GM12878 (cell line): ENCODE measurements at regions not wholly inside any gene's neighbourhood (a gene's known extent, or its start where the extent isn't known, plus 50 kb on each side); places are given as distances from the start of the nearest gene placed in this dataset.

ENCODE experiments used
- ATAC-seq: fragments of 200-7000 bp; cut with Tn5 transposase; 3 replicates; pipeline ENCODE4 v1.9.1; 2020; ENCODE audit warnings: mild to moderate bottlenecking, moderate library complexity
- BruUV-seq: library from RNA; stranded (reverse); fragments of 400-500 nt; replicated peaks from 2 replicates; lab custom pipeline; 2021; lab: Mats Ljungman, UMichigan
- CTCF ChIA-PET: fragments of 300-600 bp; sonication (Branson Sonifier 250); formaldehyde crosslinking; extraction: SDS; loops from one replicate; lab custom pipeline; 2021; ENCODE audit warnings: inconsistent platforms; lab: Yijun Ruan, JAX
- POLR2A ChIA-PET: fragments of 350-600 bp; formaldehyde crosslinking; extraction: SDS; loops from one replicate; lab custom pipeline; 2021; ENCODE audit warnings: inconsistent platforms; lab: Charles Lee
- RAD21 ChIA-PET: fragments of 300-600 bp; sonication (Branson Sonifier 250); formaldehyde crosslinking; loops from one replicate; lab custom pipeline; 2023; ENCODE audit warnings: antibody characterized with exemption; ENCODE audit not compliant: unreplicated experiment; lab: Charles Lee
- SMC1A ChIA-PET: fragments of 300-600 bp; sonication (Branson Sonifier 250); formaldehyde crosslinking; loops from one replicate; lab custom pipeline; 2023; ENCODE audit not compliant: unreplicated experiment, uncharacterized antibody; lab: Charles Lee
- DNase-seq: peaks from one replicate; pipeline ENCODE4 v3.0.0-alpha.2; 2011; ENCODE audit warnings: low read depth, low spot score
- FAIRE-seq: peaks from 3 replicates; lab custom pipeline; 2011; peaks lifted over from hg19 to GRCh38; lab: Jason Lieb, UNC
- H2AFZ ChIP-seq: 2 replicates; pipeline ENCODE4 v1.6.0; 2011; ENCODE audit warnings: low read depth, low read length, control low read depth; ENCODE audit not compliant: control insufficient read depth
- H3K27ac ChIP-seq: 2 replicates; pipeline ENCODE4 v1.5.1; 2011; ENCODE audit warnings: control low read depth; ENCODE audit not compliant: control insufficient read depth, insufficient read depth
- H3K27me3 ChIP-seq, 2 experiments: replicated peaks in 1 of 2; 2 replicates each; pipeline versions ENCODE4 v1.6.0 to v1.6.1; 2011; ENCODE audit warnings: low read length in 1 of 2; ENCODE audit not compliant: control insufficient read depth in 2 of 2, insufficient read depth in 2 of 2
- H3K36me3 ChIP-seq, 2 experiments: 2 replicates each; pipeline ENCODE4 v1.5.1; 2011; ENCODE audit warnings: low read length in 1 of 2; ENCODE audit not compliant: control insufficient read depth in 2 of 2, insufficient read depth in 2 of 2
- H3K4me1 ChIP-seq: 2 replicates; pipeline ENCODE4 v1.6.1; 2011; ENCODE audit warnings: mild to moderate bottlenecking, low read length, moderate library complexity, mixed read lengths; ENCODE audit not compliant: control insufficient read depth, insufficient read depth
- H3K4me2 ChIP-seq: 2 replicates; pipeline ENCODE4 v1.6.0; 2011; ENCODE audit warnings: control low read depth; ENCODE audit not compliant: control insufficient read depth, insufficient read depth
- H3K4me3 ChIP-seq: fragments of 200-600 bp; sonication (generic); 2 replicates; pipeline ENCODE4 v1.5.1; 2016
- H3K79me2 ChIP-seq: 2 replicates; pipeline ENCODE4 v1.6.0; 2011; ENCODE audit warnings: low read length; ENCODE audit not compliant: control insufficient read depth, insufficient read depth
- H3K9ac ChIP-seq: 2 replicates; pipeline ENCODE4 v1.8.0; 2011; ENCODE audit warnings: low read length, control low read depth, mixed read lengths; ENCODE audit not compliant: control insufficient read depth, insufficient read depth
- H3K9me3 ChIP-seq: replicated peaks from 3 replicates; pipeline ENCODE4 v1.5.1; 2011; ENCODE audit warnings: mild to moderate bottlenecking, low read length; ENCODE audit not compliant: control insufficient read depth, insufficient read depth
- H4K20me1 ChIP-seq: 2 replicates; pipeline ENCODE4 v1.6.0; 2011; ENCODE audit not compliant: control insufficient read depth, insufficient read depth
- BCLAF1 ChIP-seq: fragments of 450-650 bp; IDR thresholded peaks from 2 replicates; pipeline ENCODE4 v1.6.1; 2017; ENCODE audit warnings: antibody characterized with exemption, mild to moderate bottlenecking, moderate library complexity
- CTCF ChIP-seq, 3 experiments: IDR thresholded peaks in 2 of 3; conservative IDR thresholded peaks in 1 of 3; 2 replicates each; pipeline ENCODE4 v1.5.1; 2011; ENCODE audit warnings: low read depth in 3 of 3, low read length in 3 of 3, mild to moderate bottlenecking in 3 of 3, control low read depth in 2 of 3, moderate library complexity in 2 of 3, inconsistent platforms in 1 of 3, mixed read lengths in 1 of 3; ENCODE audit not compliant: control insufficient read depth in 2 of 3, insufficient read depth in 1 of 3; ENCODE audit errors: extremely low read depth in 1 of 3
- EGR1 ChIP-seq, 2 experiments: IDR thresholded peaks; 1 replicate in 1 of 2; 2 replicates in 1 of 2; pipeline ENCODE4 v1.6.1; 2011 to 2012; ENCODE audit warnings: low read depth in 2 of 2, low read length in 2 of 2, borderline replicate concordance in 1 of 2, mild to moderate bottlenecking in 1 of 2, moderate library complexity in 1 of 2
- EP300 ChIP-seq, 2 experiments: fragments of 150-350 bp in 1 of 2; IDR thresholded peaks; 2 replicates each; pipeline ENCODE4 v1.6.1; 2011 to 2012; ENCODE audit warnings: low read depth in 2 of 2, low read length in 2 of 2, borderline replicate concordance in 1 of 2, improper control_type of control experiment in 1 of 2, inconsistent platforms in 1 of 2; ENCODE audit not compliant: control insufficient read depth in 1 of 2
- LARP7 ChIP-seq: fragments of 450-650 bp; IDR thresholded peaks from 2 replicates; pipeline ENCODE4 v1.6.1; 2017; ENCODE audit warnings: mild to moderate bottlenecking
- MEF2B ChIP-seq: fragments of 450-650 bp; IDR thresholded peaks from 2 replicates; pipeline ENCODE4 v1.6.1; 2018; ENCODE audit warnings: mild to moderate bottlenecking, moderate library complexity; ENCODE audit not compliant: partially characterized antibody, poor library complexity, severe bottlenecking
- NFIC ChIP-seq: IDR thresholded peaks from 2 replicates; pipeline ENCODE4 v1.6.1; 2012; ENCODE audit warnings: low read depth, mild to moderate bottlenecking, inconsistent platforms, low read length, moderate library complexity
- PAX5 ChIP-seq: IDR thresholded peaks from 2 replicates; pipeline ENCODE4 v1.6.1; 2011; ENCODE audit warnings: low read depth, low read length, borderline replicate concordance
- REST ChIP-seq: IDR thresholded peaks from 2 replicates; pipeline ENCODE4 v1.6.1; 2012; ENCODE audit warnings: mild to moderate bottlenecking, low read depth, low read length
- YY1 ChIP-seq: IDR thresholded peaks from 2 replicates; pipeline ENCODE4 v1.6.1; 2011; ENCODE audit warnings: low read depth, mild to moderate bottlenecking, low read length
- WGBS: methylation state at CpG from one replicate; pipeline ENCODE4 v1.1.6; 2016; ENCODE audit warnings: low lambda C conversion rate; ENCODE audit not compliant: insufficient replicate concordance, insufficient coverage; ENCODE audit errors: missing lambda C conversion rate; 5-methylcytosine and 5-hydroxymethylcytosine counted together
- in situ Hi-C: fragments of 300-500 bp; cut with MboI; formaldehyde crosslinking; loops from 9 replicates; pipeline ENCODE4 v1.14.3; 2018; ENCODE audit warnings: mixed read lengths
- intact Hi-C: fragments of 100-400 bp; cut with micrococcal nuclease; formaldehyde crosslinking; loops from one replicate; pipeline ENCODE4 v1.14.2; 2022; ENCODE audit not compliant: unreplicated experiment
- TF ChIP-seq, protein P1 (sequence below): fragments of 450-650 bp; IDR thresholded peaks from 2 replicates; pipeline ENCODE4 v1.6.1; 2017; ENCODE audit warnings: mild to moderate bottlenecking, moderate library complexity

DNA sequence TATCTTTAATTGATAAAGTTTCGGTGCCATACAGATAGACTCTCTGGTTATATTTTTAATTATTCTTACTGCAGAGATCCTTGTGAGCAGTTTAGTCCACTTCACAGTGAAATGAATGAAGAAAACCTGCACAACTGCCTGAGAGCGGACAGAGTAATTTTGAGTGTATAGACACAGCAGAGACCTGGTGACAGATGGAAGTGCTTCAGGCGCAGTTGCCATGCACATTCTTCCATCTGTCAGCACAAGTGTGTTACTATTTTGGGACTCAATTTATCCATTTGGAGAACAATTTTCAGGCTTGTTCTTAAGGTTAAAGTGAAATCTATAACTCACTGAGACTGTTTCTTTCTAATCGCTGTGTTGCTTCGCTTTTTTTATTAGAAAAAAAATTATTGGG, 147.8 kb upstream of the SPHKAP start:
- Histone ChIP-seq H3K79me2 (no peaks in the 10 kb centered on the region), H3K27me3 (no peaks in the 10 kb centered on the region), H2AFZ (no peak overlapping the region), H3K4me3 (no peak overlapping the region), H3K4me2 (no peak overlapping the region), H3K9ac (no peak overlapping the region), H3K4me1 (no peaks in the 10 kb centered on the region), H3K27ac (no peak overlapping the region), H3K36me3 (no peaks in the 10 kb centered on the region), H4K20me1 (no peaks in the 10 kb centered on the region), H3K9me3 (no peaks in the 10 kb centered on the region)
- CTCF ChIA-PET = no interaction called here
- ATAC-seq = no peak
- FAIRE-seq = no peak
- intact Hi-C loops (no loop called here), in situ Hi-C loops (no loop called here)
- DNase-seq = no peak
- SMC1A ChIA-PET = no interaction called here
- no TSS peak for BruUV-seq
- POLR2A ChIA-PET = no interaction called here
- RAD21 ChIA-PET = no interaction called here
- 39% methylated on average over 5 of the region's 5 CpGs for WGBS
- TF ChIP-seq YY1 = no peak
- no peak for TF ChIP-seq BCLAF1
- TF ChIP-seq PAX5 = no peak
- no peak for TF ChIP-seq EP300 (IDR thresholded peaks at IDR 0.05; ENCODE audit: borderline replicate concordance in 1 of 2, control insufficient read depth in 1 of 2, low read depth in 2 of 2, low read length in 2 of 2)
- TF ChIP-seq REST = no peak
- TF ChIP-seq EGR1 (IDR thresholded peaks at IDR 0.05; ENCODE audit: borderline replicate concordance in 1 of 2, low read depth in 2 of 2, low read length in 2 of 2) = no peak
- TF ChIP-seq, protein P1, sequence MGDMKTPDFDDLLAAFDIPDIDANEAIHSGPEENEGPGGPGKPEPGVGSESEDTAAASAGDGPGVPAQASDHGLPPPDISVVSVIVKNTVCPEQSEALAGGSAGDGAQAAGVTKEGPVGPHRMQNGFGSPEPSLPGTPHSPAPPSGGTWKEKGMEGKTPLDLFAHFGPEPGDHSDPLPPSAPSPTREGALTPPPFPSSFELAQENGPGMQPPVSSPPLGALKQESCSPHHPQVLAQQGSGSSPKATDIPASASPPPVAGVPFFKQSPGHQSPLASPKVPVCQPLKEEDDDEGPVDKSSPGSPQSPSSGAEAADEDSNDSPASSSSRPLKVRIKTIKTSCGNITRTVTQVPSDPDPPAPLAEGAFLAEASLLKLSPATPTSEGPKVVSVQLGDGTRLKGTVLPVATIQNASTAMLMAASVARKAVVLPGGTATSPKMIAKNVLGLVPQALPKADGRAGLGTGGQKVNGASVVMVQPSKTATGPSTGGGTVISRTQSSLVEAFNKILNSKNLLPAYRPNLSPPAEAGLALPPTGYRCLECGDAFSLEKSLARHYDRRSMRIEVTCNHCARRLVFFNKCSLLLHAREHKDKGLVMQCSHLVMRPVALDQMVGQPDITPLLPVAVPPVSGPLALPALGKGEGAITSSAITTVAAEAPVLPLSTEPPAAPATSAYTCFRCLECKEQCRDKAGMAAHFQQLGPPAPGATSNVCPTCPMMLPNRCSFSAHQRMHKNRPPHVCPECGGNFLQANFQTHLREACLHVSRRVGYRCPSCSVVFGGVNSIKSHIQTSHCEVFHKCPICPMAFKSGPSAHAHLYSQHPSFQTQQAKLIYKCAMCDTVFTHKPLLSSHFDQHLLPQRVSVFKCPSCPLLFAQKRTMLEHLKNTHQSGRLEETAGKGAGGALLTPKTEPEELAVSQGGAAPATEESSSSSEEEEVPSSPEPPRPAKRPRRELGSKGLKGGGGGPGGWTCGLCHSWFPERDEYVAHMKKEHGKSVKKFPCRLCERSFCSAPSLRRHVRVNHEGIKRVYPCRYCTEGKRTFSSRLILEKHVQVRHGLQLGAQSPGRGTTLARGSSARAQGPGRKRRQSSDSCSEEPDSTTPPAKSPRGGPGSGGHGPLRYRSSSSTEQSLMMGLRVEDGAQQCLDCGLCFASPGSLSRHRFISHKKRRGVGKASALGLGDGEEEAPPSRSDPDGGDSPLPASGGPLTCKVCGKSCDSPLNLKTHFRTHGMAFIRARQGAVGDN = no peak
- TF ChIP-seq NFIC = no peak
- TF ChIP-seq CTCF (IDR thresholded peaks at IDR 0.05 in 2 of 3, conservative IDR thresholded peaks at IDR 0.05 in 1 of 3; ENCODE audit: control insufficient read depth in 2 of 3, extremely low read depth in 1 of 3, insufficient read depth in 1 of 3, low read depth in 3 of 3, low read length in 3 of 3) = no peak
- no peak for TF ChIP-seq LARP7
- TF ChIP-seq MEF2B = no peak
